8988T (cell line): ENCODE measurements at regions not wholly inside any gene's neighbourhood (a gene's known extent, or its start where the extent isn't known, plus 50 kb on each side); places are given as distances from the start of the nearest gene placed in this dataset.

Experiments
- DNase-seq: peaks from one replicate; pipeline ENCODE4 v3.0.0; 2011

DNA sequence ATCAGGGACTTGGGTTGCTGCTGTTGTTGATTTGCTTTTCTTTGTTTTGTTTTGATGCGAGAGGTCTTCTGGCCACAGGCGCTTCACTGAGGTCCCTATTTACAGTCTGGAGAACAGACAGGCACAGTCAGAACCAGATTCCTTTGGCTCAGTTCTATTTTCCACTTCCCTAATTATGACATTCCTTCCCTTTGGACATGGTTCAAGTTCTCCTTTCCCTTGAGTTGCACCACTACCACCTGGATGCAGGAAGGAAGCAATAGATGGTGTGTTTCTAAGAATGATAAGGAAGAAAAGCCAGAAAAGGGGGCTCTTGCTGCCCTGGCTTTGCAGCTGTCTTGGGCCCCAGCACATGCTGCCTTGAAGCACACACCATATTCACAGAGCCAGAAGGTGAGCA, 160.6 kb downstream of the MAF start:
- DNase-seq = no peak

DNA sequence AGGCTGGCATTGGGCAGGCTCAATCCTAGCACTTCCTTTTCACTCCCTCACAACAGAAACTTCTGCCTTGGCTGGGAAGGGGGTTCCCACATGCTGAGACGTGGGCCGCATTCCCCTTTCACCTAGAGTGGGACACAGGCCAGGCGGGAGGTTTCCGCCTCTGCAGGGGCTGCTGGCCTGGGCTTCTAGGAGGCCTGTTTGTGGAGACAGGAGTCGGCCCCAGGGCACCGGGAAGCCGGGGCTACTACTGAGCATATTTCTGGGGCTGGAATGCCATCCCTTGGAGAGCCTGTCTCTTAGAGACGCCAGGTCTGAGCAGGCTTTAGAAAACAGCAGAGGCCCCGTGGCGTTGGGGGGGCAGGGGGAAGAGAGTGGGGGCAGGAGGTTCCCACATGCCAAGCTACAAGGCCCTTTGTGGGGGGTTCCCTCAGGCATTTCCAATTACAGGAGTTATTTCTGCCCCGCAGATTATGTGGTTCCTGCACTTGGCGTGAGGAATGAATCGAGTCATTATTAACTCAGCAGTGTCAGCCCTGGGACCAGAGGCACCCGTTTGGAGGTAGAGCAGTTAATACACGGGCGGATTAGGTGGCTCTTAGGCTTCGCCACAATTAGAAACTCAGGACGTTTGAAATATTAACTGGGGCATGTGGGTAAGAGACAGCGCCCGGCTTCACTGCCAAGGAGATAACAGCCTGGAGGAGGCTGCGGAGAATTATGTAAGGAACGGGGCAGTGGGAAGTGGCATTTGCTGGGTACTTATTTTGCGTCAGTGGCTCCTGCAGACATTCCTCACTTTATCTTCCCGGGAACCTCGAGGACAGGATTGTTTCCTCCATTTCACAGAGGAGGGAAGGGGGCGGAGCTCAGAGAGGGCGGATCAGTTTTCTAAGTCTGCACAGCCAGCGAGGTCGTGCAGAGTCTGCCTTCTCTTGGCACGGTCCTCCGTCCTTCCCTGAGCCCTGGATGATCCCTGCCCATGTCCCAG, 162.5 kb downstream of the MAF start:
- no peak for DNase-seq

DNA sequence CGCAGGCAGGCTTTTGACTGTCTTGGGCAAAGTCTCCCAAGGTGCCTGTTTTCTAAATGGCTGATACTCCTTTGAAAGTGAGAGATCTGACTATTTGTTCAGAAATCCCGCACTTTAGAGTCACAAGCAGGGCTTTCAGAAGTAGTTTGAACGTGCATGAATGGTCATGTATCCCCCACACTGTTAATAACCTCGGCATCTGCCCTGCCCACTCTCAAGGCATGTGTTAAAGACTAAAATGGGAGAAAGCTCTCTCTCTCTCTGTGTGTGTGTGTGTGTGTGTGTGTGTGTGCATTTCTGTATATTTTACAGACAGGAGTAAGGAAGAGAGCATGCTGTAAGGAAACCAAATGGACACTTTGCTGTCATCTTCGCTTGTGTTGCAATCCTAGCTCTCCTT, 163.7 kb downstream of the MAF start:
- DNase-seq = no peak

DNA sequence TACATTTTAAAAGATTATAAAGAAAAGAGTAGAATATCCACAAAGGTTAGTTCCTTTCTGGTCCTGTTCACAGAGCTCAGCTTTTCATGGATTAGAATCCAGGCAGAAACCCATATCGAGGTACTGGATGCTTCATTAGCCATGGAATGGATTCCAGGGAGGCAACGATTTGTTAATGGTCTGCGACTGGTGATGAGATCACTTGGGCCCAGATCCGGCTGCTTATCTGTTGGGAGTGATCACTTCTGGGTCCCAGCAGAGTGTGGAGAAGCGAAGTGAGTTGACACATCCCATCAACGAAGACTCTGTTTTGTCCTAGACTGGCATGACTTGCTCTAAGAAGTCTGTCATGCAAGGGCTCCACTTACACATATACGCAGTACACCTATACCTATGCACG, 165.8 kb downstream of the MAF start:
- DNase-seq = no peak

DNA sequence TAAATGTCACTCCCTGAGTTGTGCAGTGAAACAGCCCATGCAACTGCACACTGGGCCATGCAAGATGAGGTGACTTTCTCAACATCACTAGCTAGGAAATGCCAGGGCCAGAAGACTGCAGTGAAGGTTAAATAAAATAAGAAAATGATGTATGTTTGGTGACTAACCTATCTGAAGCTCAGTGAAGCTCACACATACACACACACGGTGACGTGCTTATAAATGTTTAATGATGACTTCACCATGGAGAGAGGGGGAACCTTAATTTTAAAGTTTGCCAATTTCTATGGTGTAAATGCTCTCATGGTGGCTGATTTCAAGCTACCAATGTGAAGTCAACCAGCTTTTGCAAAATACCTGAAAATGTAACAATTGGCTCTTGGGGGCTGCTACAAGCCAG, 166.4 kb downstream of the MAF start:
- no peak for DNase-seq

DNA sequence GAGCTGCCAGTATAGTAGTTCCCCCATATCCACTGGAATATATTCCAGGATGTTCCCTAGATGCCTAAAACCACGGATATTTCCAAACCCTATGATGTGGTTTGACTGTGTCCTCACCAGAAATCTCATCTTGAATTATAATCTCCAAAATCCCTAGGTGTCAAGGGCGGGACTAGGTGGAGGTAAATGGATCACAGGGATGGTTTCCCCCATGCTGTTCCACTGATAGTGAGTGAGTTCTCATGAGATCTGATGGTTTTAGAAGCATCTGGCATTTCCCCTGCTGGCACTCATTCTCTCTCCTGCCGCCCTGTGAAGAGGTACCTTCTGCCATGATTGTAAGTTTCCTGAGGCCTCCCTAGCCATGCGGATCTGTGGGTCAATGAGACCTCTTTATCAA, 168.6 kb downstream of the MAF start:
- no peak for DNase-seq

DNA sequence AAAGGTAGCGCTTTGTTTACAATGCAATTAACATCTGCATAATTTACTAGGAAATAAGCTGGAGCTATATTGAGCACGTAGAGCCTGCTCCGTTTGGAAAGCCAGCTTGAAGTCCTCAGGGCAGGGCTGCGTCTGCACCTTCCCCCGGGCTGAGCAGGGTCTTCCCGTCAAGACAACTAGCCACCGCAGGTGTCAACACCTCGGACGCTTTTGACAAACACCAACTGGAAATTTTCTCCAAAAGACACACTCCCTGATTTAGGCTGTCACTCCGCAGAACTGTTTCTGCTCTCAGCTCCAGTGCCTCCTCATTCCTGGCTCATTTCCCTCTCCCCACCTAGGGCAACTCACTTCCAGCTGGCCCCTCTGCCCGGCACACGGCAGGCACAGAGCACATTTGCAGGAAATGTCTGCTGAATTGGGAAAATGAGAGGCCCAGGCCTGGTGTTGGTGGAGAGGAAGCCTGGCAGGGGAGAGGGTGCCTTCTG, 170.3 kb downstream of the MAF start:
- DNase-seq = no peak

DNA sequence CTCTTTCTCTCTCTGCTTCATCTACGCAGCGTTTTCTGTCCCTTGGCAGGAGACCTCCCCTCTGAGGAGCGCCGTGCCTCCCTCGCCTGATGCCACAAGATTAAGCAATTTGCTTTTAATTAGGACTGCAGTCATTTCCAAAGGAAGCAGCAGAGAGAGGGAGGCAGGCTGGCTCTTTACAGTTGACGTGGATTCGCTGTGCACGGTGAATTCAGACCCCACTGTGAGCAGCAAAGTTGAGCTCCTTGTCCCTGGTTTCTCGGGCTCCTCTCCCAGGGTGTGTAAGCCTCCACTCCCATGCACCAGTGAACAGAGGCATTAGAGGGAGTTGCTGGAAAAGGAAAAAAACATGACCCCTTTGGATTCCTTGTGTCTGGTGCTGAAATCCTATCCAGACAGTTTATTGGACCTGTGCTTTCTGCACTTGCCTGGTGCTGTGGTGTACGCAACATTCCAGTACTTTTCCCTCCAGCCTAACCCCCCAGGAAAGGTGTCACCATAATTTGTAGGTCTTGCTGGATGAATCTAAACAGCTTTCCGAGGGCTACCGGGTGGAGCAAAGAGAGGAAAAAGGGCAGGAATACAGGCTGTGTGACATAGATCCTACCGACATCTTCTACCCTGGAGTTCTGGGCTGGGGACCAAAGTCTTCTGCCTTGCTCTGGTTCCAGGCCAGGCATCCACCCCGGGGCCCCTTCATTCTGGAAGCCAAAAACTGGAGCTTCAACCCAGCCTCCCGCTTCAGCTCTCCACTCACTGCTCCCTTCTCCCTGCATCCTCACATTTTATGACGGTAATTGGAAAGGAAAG, 171.0 kb downstream of the MAF start:
- no peak for DNase-seq

DNA sequence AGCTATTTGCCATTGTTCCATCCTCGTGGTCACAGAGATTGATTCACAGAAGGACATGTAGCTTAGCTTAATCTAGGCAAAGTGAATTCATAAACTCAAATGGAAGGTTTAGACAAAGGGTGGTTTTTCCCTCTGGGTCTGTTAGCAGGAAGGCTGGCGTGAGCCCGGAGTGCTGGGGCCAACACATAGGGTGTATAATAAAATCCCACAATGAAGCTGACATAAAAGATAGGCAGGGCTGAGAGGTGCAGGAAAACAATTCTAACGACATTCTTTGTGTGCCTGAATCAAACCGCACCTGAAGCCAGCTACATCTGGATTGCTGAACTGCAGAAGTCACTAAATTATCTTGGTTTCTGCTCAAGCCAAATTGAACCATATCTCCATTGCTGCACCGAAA, 173.9 kb downstream of the MAF start:
- DNase-seq = no peak

DNA sequence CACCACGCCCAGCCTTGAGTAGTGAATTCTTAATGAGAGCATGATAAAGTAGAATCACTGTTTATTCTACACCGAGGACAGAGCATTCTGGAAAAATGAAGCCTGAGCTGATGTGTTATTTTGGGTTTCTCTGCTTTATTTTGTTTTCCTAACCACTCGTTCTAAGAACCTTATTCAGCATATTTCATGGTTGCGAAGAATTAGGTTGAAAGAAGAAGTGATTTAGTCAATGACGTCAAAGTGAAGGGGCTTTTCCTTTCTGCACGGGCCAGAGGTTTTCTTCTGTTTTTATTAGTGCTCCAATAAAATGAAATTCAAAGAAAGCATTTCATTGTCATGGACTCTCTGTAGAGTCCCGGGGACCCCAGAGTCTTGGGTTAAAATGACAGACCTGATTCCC, 178.5 kb downstream of the MAF start:
- no peak for DNase-seq

DNA sequence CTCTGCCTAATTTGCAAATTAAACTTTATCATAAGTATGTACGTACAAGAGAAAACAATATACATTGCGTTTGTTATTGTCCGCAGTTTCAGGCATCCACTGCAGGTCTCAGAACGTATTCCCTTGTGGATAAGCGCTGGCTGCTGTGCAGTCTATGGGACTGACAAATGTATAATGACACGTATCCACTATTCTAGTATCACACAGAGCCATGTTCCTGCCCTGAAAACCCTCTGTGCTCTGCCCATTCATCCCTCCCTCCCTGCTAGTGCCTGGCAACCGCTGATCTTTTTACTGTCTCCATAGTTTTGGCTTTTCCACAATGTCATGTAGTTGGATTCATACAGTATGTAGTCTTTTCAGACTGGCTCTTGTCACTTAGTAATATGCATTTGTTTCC, 179.4 kb downstream of the MAF start:
- DNase-seq = no peak

DNA sequence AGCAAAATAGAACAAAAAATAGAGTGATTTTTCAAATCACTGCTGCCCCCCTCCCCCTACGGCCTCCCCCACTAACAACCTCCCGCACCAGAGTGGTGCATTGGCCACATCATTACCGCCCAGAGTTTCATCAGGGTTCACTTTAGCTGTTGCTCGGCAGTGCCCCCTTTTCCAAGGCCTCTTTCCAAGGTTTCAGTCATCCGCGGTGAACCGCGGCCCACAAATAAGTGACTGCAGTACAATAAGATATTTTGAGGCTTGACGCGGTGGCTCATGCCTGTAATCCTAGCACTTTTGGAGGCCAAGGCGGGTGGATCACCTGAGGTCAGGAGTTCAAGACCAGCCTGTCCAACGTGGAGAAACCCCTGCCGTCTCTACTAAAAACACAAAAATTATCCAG, 180.0 kb downstream of the MAF start:
- no peak for DNase-seq

DNA sequence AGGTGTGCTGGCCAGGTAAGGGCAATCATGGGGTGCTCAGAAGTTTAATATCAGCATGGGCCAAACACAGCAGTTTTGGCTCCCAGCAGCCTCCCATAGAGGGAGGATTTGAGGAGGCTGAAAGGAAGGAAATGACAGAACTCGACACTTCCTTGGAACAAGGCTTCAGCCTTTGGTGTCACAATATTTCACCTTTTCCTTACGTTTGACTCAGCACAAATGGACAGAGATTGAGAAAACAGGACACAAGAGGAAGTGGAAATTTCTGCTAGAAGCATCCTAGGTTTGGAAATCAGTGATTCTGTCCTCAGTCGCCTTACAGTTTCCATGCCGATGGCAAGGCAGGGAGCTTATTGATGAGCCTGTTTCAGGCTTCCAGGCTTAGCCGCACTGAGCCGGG, 181.4 kb downstream of the MAF start:
- DNase-seq = no peak

DNA sequence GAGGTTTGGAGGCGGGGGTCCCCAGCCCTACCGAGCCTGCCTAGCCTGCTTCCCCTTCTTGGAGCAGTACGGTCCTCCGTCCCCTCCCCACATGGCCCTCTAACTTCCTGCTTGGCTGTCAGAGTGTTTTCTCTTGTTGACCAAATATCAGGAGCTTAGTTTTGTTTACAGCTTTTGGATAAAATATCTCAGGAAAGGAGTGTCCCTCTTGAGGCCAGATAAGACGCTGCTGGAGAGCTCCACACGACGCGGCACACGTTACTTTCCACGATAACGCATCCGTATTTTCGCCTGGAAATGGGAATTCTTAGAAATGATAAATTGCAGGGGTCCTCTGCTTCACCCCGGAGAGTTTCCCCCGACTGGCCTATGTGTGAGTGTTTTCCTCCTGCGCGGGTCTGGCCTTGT, 182.9 kb downstream of the MAF start:
- DNase-seq = no peak

DNA sequence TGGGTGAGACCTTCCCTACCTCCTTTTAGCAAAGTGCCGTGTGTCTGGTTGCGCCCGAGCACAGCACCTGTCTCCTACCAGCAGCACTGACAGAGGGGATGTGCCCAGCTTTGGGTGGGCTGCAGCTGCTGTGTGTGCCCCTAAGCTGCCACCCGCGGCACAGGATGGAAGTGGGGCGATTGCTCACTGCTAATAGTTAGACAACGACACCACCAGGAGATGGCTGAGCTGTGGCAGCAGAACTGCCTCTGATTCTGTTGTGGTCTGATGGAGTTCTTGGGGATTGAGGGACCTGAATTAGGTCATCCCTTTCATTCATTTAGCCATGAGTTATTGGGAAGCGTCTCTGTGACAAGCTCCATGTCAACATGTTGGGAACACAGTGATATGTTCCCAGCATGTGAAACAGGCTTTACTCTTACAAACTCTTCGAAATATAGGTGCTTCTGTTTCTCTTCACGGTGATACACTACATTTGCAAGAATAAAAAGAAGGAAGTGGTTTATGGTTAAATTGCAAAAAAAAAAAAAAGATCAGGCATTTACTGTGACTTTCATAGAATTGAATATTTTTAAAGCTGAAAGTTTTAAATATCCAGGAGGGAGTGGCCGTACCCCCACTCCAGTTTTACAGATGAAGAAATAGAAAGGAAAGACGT, 184.4 kb downstream of the MAF start:
- DNase-seq = no peak

DNA sequence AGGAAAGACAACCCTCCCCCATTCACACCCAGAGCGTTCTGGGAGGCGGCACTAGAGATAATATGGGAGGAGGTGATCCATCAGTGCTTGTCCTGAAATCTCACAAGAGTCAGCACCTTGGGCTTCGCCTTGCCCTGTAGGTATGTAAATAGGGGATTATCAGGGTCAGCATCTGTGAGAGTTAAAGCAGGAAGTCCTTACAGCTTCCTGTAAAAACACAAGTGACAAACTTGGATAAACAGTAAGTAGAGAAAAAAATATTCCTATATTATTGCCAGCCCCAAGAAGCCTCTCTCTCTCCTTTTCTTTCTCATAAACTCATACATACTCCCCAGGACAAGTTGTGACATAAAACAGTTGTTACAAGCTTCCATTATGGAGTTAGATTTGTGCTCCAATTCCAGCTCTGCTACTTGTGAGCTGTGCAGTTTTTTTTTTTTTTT, 187.7 kb downstream of the MAF start:
- DNase-seq = no peak

DNA sequence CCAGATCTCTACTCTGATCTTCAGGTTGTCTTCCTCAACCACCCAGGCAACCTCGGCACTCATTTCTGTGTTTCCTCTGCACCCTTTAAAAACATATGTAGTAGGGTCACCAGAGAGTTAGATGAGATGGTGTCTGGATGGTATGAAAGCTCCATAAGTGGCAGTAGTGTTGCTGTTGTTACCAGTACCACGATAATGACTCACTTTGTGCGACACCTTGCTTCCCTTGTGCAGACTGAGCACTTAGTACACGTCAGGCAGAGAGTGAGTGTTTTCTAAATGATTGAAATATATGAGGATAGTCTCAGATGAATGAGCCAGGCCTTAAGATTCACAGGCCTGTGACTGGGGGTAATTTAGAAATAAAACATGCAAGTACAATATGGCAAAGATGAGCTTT, 188.7 kb downstream of the MAF start:
- DNase-seq = no peak

DNA sequence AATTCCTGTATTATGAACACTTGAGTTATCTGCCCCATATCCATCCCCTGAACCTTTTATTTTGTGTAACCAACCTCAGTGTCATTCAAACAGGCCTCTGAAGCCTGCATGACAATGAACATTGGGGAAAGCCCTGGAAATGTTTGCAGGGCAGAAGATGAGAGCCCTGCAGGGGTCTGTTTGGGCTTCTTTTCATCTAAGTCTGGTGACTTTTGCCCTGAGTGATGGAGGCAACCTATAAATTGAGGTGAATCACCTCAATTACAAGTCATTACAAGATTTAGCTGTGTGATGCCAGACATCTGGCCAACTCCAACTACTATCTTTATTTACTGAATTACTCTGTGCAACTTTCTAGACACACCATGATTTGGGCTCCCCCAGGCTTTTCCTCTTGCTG, 189.2 kb downstream of the MAF start:
- DNase-seq = no peak

DNA sequence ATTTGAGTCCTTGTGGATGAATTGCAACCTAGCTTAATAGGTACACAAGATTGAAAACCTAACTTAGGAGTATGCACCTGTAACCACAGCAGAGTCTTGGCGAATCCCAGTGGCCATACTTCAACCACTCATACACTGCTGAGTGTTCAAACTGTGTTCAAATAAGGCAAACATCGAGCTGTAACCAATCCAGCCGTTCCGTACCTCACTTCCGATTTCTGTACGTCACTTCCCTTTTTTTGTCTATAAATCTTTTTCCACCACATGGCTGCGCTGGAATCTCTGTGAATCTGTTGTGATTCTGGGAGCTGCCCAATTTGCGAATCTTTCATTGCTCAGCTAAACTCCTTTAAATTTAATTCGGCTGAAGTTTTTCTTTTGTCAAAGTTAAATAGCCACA, 190.6 kb downstream of the MAF start:
- no peak for DNase-seq

DNA sequence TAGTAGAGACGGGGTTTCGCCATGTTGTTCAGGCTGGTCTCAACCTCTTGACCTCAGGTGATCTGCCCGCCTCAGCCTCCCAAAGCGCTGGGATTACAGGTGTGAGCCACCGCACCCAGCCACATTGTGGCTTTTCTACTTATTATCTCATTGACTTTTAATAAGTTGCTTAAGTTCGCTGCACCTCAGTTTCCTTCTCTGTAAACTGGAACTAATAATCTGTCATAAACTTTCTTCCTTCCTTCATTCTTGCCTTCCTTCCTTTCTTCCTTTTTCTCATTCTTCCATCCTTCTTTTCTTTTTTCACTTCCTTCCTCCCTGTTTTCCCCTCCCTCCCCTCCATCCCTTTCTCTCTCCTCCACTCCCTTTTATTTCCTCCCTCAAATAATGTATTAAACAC, 192.2 kb downstream of the MAF start:
- DNase-seq = no peak

DNA sequence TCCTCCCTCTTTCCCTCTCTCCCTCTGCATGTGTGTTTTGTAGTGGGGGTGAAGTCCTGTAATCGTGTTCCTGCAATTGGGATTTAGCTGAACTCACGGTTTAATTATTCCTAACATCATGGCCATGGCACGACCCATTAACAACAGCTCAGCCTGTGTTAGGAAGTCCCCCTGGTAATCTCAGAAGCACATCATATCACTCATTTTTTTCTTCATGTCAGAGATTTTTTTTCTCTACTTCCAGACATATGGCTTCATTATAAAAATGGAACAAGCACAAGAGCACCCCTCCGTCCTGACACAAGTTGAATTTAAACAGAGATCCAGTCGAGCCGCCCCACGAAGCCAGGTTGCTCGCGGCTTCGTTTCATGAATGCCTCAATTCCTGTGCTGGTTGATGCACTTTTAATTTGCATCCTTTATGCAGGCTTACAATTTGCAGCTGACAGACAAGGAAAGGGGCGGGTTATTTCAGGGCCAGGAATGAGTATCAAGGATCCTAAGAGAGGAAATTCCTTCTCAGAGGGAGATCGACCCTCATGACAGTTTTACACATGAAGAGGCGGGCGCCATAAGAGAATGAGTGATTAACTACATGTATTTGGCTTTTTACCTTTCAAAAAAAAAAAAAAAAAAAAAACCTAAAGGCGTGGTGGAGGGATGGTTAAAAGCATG, 192.9 kb downstream of the MAF start:
- DNase-seq = no peak

DNA sequence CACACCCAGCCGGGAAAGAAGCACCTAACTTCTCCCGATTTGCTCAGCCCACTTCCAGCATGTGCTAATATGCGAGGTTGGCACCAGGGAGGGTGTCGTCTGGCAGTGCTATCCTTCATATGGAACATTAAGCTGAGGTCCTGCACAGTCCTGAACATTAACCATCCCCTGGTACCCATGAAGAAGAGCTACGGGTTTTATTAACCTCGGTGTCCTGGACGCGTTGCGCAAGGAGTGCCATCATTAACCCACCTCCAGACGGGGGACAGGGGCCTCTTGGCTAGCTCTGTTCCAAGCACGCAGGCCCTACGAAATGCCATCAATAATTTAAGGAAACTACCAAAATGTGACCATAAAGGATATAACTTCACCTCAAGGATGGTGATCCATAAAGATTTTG, 193.5 kb downstream of the MAF start:
- no peak for DNase-seq

DNA sequence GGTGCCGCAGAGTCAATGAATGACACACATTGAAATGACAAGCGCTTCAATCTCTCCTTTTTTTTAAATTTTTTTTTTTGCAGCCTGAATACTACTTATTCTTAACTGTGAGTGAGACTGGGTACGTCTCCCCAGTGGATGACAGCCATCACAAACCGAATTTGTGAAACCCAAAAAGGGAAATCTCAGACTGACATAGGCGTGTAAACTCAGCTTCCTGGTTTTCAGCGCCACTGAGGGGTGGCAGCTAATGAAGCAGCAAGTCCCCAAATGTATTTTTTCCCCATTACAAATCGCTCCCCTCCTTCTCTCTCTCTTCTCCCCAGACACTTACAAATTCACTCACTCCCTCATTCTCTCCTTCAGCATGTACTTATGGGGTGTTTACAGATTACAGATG, 196.0 kb downstream of the MAF start:
- no peak for DNase-seq
